Activated CD8-positive, alpha-beta memory T cell treated with anti-CD3 and anti-CD28 coated beads, Interleukin-2, amount 50 U/mL, for 1 hour (primary cell): ENCODE measurements at regions not wholly inside any gene's neighbourhood (a gene's known extent, or its start where the extent isn't known, plus 50 kb on each side); places are given as distances from the start of the nearest gene placed in this dataset.

ENCODE experiments used
- DNase-seq: peaks from one replicate; pipeline ENCODE4 v3.0.0-alpha.2; 2020; ENCODE audit errors: extremely low read depth

DNA sequence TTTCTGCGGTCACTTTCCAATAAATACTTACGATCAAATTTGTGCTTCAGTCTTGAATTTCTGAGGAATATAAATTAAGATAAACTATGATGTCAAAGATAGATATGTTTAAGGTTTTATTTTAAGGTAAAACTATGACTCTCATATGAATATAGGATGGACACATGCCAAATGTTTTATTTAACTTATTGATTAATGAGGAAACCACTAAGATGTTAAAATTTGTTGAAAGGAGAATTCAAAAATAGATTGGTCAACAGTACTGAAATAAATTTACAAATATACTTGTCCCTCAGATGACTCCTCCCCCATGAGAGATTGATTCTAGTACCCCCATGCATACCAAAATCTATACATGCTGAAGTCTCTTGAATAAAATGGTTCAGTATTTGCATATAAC is 319.7 kb upstream of the KCNH8 start:
- no peak for DNase-seq

DNA sequence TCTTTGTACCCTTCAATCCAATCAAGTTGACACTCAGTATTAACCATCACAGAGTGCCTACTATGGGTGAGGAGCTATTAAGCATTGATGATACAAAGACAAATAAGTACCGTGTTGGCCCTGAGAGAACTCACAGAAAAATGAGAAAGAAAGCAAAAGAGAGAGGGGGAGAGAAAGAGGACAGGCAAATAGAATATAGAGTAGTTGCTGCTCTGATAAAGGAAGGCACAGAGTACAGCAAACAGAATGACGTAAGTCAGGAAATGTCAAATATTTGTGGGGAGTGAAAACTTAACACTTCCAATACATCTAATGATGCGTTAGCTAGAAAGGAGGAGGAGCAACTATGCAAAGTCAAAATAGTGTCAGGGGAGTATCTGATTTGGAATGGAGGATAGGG is 320.6 kb upstream of the KCNH8 start:
- no peak for DNase-seq

DNA sequence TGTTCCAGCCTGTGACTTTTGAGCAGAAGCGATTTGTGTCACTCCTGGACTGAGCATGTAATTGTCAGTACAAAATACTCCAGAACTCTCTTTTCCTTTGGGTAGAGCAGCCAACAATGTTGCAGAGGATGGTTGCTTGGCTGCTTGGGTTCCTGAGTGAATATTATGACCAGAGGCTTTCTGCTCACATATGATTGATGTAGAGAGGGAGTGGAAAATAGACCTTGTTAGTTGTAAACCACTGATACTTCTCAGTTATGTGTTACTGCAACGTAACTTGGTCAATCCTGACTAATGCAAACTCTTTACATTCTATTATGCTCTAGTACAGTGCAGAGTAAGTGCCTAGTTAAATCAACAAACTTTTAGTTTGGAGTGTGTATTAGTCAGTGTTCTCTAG is 322.6 kb upstream of the KCNH8 start:
- DNase-seq: no peak

- no peak for DNase-seq
Measured at GRCh38 chr3:18813300-18813699, 335.0 kb upstream of the KCNH8 start.

- DNase-seq: no peak
Measured at GRCh38 chr3:18812316-18812715, 336.0 kb upstream of the KCNH8 start.

- DNase-seq: no peak
Measured at GRCh38 chr3:18810306-18810661, 338.0 kb upstream of the KCNH8 start.

DNA sequence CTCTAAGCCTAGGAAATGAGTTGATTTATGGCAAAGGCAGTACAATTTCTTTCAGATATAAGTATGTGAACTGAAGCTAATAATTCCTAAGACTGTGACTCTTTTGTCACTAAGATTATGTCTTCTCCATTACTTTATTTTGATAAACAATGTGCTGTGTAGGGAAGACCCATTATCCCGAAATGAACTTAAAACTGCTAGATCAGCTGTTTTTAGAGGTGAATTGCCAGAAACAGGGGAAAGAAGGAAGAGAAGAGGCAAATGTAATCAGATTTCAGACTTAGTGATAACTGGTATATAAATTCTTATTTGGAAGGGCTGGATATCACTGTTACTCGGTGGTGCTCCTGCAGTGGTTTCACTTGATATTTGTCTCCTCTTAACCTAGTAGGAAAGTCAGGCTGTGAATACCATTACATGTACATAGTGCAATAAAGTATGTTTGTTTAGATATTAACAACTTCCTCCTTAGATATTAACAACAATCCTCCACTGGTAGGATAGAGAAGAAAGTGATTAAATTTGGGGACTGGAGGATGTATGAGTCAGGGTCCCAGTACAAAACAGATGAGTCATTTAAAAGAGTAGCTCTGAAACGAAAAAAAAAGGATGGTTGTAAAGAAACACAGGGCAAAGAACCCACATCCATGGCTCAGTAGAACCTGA is 338.5 kb upstream of the KCNH8 start:
- DNase-seq: no peak

DNA sequence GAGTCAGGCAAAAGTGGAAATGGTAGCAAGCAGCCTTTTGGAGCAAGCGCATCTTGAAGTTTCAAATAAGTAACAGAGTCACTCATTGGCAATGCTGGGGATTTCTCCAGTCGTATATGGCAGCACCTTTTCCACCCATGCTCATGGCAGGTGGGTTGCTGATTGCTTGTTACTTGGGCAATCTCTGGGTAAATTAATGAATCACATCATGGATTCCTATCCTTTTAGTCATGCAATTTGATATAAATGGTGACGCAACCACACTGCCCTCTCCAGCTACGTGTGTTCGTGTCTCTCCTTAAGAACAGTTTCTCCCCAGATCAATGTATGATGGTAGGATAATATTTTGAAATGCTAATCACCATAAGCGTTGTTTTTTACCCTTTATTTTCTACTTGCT is 339.9 kb upstream of the KCNH8 start:
- no peak for DNase-seq

- no peak for DNase-seq
Measured at GRCh38 chr3:18807593-18807992, 340.7 kb upstream of the KCNH8 start.

DNA sequence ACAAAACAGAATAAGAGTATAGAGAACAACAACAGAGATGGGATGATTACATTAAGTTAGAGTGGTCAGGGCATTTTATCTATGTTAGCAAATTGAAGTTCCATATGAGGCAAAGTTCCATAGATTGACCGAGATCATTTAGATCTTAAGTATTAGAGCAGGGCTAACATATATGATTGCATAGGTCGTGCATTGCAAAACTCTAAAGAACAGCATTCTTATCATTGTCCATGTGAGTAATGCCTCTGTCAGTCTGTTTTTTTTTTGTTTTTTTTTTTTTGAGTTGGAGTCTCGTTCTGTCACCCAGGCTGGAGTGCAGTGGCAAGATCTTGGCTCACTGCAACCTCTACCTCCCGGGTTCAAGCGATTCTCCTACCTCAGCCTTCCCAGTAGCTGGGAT is 341.7 kb upstream of the KCNH8 start:
- no peak for DNase-seq

DNA sequence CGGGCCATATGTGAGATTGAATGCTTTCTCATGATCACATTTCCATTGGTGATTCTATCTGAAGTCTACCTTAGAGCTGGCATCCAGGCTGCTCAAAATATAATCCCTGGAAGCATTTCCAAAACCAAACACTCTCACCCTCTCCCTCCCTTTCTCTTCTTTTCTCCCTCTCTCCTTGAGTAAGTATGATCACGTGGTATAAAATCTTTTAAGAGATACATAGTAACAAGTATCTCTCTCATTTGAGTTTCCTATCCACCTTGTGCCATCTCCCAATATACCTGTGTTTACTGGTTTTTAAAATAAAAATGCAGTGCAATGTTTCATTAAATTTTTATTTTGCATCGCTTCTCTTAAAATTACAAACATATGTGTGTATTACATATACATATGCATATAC is 350.9 kb upstream of the KCNH8 start:
- DNase-seq: no peak

GRCh38 chr3:18795078-18795477 is 353.2 kb upstream of the KCNH8 start:
- no peak for DNase-seq

GRCh38 chr3:18791752-18792151 is 356.6 kb upstream of the KCNH8 start:
- no peak for DNase-seq

DNA sequence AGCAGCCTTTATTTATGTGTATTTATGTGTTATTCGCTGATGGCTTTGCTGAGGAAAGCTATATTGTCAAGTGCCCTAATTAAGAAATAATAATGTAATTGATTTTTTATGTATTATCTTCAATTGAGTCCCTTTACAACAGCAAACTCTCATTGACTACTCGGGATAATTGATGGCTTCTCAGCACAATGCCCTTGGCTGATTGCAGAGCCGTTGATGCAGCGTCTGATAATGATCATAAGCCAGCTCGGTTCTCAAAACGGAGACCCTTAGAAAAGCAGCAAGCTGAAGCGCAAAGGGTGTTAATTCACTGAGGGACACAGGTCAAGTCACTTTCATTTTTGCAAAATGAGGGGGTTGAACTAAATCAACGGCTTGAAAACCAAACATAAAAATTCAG is 357.1 kb upstream of the KCNH8 start:
- DNase-seq: no peak

DNA sequence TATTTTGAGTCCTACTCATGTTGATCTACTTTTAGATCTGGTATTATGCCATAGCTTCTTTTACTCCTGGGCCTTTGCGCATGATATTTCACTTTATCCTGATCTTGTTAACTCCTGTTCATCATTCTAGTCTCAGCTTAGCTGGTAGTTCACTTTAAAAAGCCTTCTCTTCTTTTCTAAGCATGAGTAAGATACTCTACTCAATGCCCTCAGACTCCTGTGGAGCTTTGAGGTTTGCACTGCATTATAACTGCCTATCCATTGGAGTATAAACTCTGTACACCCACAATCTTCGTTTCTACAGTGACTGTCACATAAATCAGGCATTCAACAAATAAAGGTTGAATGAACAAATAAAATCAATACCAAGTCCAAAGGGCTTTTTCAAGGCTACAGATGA is 357.9 kb upstream of the KCNH8 start:
- DNase-seq: no peak

- DNase-seq: no peak
Measured at GRCh38 chr3:18789734-18790133, 358.6 kb upstream of the KCNH8 start.

- no peak for DNase-seq
Measured at GRCh38 chr3:18787441-18787840, 360.9 kb upstream of the KCNH8 start.

DNA sequence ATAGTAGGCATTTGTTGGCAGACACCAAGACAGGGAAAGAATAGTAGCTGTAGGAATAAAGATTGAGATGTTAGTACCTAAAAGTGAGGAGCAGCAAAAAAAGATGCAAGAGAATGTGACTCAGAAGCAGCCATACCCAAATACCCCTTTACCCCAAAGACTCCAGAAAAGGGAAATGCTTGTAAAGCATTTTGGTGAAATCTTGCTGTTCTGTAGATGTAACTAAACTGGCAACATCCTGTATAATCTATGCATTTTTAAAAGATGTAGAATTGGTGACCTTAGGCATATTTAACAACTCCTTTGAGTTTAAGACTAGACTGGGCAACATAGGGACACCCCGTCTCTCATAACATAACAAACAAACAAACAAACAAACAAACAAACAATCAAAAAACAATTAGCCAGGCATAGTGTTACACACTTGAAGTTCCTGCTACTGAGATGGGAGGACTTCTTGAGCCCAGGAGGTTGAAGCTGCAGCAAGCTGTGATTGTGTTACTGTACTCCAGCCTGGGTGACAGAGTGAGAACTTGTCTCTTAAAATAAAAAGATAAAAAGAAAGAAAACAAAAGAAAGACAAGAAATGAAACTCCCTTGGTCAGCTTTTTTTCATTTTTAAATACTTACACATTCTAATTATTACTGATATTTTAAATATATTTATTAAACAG is 361.5 kb upstream of the KCNH8 start:
- no peak for DNase-seq

- no peak for DNase-seq
Measured at GRCh38 chr3:18782191-18782590, 357.1 kb upstream of the SATB1 start.

DNA sequence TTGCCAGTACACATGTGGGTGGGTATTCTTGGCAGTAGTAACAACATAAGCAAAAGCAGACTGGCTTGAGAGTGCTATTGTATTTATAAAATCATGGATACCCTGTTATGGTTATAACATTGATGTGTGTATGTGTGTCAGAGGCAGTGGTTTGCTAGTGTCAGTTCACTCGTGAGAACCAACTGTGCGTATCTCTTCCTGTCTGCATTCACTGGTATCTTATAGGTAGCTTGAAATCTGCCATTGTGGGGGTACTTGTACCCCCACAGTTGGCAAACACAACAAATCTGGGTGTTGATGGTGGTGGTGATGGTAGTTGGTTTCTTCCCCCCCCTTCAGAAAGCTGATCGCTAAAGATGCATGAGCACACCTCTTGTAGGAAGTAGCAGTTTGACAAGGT is 355.8 kb upstream of the SATB1 start:
- DNase-seq: no peak

GRCh38 chr3:18779704-18780103 is 354.6 kb upstream of the SATB1 start:
- no peak for DNase-seq

GRCh38 chr3:18778598-18778997 is 353.5 kb upstream of the SATB1 start:
- DNase-seq: no peak

DNA sequence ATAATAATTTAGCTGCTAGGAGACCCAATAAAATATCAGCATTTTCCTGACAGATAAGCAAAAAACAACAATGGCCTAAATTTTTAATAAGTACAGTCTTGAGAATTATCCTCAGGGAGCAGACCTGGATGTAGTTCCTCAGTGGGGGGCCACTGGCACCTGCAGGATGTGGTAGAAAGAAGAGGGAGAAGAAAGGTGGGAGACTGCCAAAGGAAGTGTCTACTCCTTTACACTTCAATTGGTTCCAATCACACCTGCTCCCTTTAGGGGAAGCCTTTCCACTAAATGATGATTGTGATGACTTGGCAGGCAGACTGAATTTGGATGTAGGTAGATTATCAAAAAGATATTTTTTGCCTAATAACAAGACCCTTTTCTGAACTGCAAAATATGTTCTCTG is 353.0 kb upstream of the SATB1 start:
- DNase-seq: no peak

- DNase-seq: no peak
Measured at GRCh38 chr3:18775501-18775900, 350.4 kb upstream of the SATB1 start.
